Testis (tissue), 2 donors: ENCODE measurements at regions not wholly inside any gene's neighbourhood (a gene's known extent, or its start where the extent isn't known, plus 50 kb on each side); places are given as distances from the start of the nearest gene placed in this dataset.

Experiments used
- DNase-seq: peaks from one replicate; pipeline ENCODE4 v3.0.0-alpha.2; 2019
- H3K27ac ChIP-seq, 2 donors: fragments of 200-600 bp; sonication (generic); one replicate each; pipeline ENCODE4 v1.5.1; 2019
- H3K27me3 ChIP-seq: fragments of 200-600 bp; sonication (generic); one replicate; pipeline ENCODE4 v1.5.1; 2019
- H3K36me3 ChIP-seq: fragments of 200-600 bp; sonication (generic); one replicate; pipeline ENCODE4 v1.5.1; 2017; ENCODE audit warnings: low read depth; ENCODE audit errors: missing control alignments
- H3K4me1 ChIP-seq: fragments of 200-600 bp; sonication (generic); one replicate; pipeline ENCODE4 v1.5.1; 2019
- H3K4me3 ChIP-seq, 2 donors: fragments of 200-600 bp; sonication (generic); one replicate each; pipeline ENCODE4 v1.5.1; 2017 to 2019
- H3K9me3 ChIP-seq: fragments of 200-600 bp; sonication (generic); one replicate; pipeline ENCODE4 v1.5.1; 2017
- POLR2A ChIP-seq: fragments of 450-650 bp; IDR thresholded peaks from one replicate; pipeline ENCODE4 v1.6.1; 2017; ENCODE audit warnings: antibody characterized with exemption, mild to moderate bottlenecking, moderate library complexity
- WGBS, 2 donors: methylation state at CpG; one replicate each; pipeline ENCODE4 v1.1.5; 2018; 5-methylcytosine and 5-hydroxymethylcytosine counted together
- intact Hi-C: fragments of 100-400 bp; cut with DNase I; formaldehyde crosslinking; loops from one replicate; pipeline ENCODE4 v1.15.1; 2023; ENCODE audit warnings: low total_unique reads
- TF ChIP-seq, protein P1 (sequence below), 3 experiments: fragments of 450-650 bp in 2 of 3; fragments of 200-600 bp in 1 of 3; sonication (generic) in 1 of 3; IDR thresholded peaks; one replicate each; pipeline ENCODE4 v1.5.1; 2016 to 2019; ENCODE audit warnings: antibody characterized with exemption in 3 of 3, mild to moderate bottlenecking in 2 of 3, moderate library complexity in 1 of 3

DNA sequence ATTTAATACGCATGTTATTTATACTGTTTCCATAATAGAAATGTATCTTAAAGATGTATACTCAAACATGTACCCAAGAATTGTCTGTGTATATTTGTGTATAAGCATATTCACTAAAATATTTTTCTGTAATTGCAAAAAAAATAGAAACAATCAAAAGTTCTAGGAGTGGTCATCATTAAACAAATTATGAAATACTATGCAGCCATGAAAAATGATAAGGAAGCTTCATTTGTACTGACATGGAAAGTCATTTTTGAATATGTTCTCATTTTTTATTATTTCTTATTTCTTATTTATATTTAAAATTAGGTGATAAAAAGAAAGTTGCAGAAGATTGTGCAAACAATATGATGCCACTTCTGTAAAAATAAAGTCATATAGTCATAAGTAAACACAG is 400.0 kb upstream of the AUTS2 start:
- no peak overlapping the region for H3K4me3 ChIP-seq

DNA sequence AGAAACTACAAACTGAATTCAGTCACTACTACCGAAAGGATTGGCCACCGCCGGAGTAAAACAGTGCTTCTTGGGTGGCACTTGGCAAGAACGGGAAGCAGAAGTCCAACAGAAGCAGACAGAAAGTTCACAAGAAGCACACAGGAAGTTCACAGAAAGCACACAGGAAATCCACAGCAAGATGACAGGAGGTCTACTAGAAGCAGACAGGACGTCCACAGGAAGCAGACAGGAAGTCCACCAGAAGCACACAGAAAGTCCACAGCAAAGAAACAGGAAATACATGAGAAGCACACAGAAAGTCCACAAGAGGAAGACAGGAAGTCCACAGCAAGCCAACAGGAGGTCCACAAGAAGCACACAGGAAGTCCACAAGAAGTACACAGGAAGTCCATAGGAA is 399.2 kb upstream of the AUTS2 start:
- WGBS, 2 donors: 79 to 82% methylated on average over 5 of the region's 5 CpGs
- no peaks in the 10 kb centered on the region for H3K4me1 ChIP-seq
- no peak overlapping the region for H3K4me3 ChIP-seq
- TF ChIP-seq POLR2A: no peak
- TF ChIP-seq, protein P1, sequence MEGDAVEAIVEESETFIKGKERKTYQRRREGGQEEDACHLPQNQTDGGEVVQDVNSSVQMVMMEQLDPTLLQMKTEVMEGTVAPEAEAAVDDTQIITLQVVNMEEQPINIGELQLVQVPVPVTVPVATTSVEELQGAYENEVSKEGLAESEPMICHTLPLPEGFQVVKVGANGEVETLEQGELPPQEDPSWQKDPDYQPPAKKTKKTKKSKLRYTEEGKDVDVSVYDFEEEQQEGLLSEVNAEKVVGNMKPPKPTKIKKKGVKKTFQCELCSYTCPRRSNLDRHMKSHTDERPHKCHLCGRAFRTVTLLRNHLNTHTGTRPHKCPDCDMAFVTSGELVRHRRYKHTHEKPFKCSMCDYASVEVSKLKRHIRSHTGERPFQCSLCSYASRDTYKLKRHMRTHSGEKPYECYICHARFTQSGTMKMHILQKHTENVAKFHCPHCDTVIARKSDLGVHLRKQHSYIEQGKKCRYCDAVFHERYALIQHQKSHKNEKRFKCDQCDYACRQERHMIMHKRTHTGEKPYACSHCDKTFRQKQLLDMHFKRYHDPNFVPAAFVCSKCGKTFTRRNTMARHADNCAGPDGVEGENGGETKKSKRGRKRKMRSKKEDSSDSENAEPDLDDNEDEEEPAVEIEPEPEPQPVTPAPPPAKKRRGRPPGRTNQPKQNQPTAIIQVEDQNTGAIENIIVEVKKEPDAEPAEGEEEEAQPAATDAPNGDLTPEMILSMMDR (IDR thresholded peaks at IDR 0.05): no peak
- H3K27ac ChIP-seq: no peak overlapping the region
- DNase-seq: no peak
- no peaks in the 10 kb centered on the region for H3K27me3 ChIP-seq
- H3K9me3 ChIP-seq: no peaks in the 10 kb centered on the region
- intact Hi-C loops: no loop called here
- no peaks in the 10 kb centered on the region for H3K36me3 ChIP-seq

More for the DNA sequence above, 400.0 kb upstream of the AUTS2 start:
- WGBS, 2 donors: 100% methylated on average over 1 of the region's 1 CpG
- intact Hi-C loops: no loop called here
- Histone ChIP-seq H3K4me1 (no peaks in the 10 kb centered on the region), H3K27ac (no peak overlapping the region), H3K36me3 (no peaks in the 10 kb centered on the region), H3K9me3 (no peaks in the 10 kb centered on the region), H3K27me3 (no peaks in the 10 kb centered on the region)
- no peak for DNase-seq
- TF ChIP-seq POLR2A: no peak
- TF ChIP-seq, protein P1 (IDR thresholded peaks at IDR 0.05): no peak

DNA sequence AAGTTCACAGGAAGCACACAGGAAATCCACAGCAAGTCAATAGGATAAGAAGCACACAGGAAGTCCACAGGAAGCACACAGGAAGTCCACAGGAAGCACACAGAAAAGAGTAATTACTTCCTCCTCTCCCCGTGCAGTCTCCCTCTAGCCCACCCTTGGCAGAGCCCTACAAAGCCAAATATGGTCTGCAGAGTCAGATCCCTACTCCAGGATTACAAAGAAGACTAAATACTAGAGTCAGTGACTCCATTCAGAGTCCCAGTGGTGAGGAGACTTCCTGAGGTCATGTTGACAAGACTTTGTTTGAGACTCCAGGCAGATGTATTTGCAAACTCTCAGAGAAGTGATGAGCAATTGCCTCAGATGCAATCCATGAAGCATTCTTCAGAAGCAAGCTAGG is 398.6 kb upstream of the AUTS2 start:
- Histone ChIP-seq H3K27me3 (no peaks in the 10 kb centered on the region), H3K27ac (no peak overlapping the region), H3K4me1 (no peaks in the 10 kb centered on the region), H3K36me3 (no peaks in the 10 kb centered on the region), H3K4me3 (no peak overlapping the region), H3K9me3 (no peaks in the 10 kb centered on the region)
- 85 to 86% methylated on average over 1 of the region's 1 CpG for WGBS, 2 donors
- intact Hi-C loops: no loop called here
- TF ChIP-seq POLR2A: no peak
- TF ChIP-seq, protein P1 (IDR thresholded peaks at IDR 0.05): no peak
- no peak for DNase-seq

DNA sequence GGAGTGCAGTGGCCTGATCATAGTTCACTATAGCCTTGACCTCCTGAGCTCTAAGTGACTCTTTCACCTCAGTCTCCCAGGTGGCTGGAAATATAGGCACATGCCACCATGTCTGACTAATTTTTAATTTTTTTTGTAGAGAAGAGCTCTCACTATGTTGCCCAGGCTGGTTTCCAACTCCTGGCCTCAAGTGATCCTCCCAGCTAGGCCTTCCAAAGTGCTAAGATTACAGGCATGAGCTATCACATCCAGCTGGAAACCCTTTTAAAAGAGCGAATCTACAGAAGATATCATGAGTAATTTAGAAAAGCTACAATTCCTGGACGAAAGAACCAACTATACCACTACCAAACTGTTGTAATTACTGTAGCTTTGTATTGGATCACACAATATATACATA is 394.4 kb upstream of the AUTS2 start:
- H3K4me1 ChIP-seq: no peaks in the 10 kb centered on the region
- no peak for DNase-seq
- H3K27me3 ChIP-seq: no peaks in the 10 kb centered on the region
- intact Hi-C loops: no loop called here
- H3K9me3 ChIP-seq: no peaks in the 10 kb centered on the region
- no peak overlapping the region for H3K27ac ChIP-seq
- H3K36me3 ChIP-seq: no peaks in the 10 kb centered on the region
- TF ChIP-seq, protein P1 (IDR thresholded peaks at IDR 0.05): no peak
- no peak for TF ChIP-seq POLR2A
- WGBS, 2 donors: 84 to 86% methylated on average over 2 of the region's 2 CpGs
- H3K4me3 ChIP-seq: no peak overlapping the region

DNA sequence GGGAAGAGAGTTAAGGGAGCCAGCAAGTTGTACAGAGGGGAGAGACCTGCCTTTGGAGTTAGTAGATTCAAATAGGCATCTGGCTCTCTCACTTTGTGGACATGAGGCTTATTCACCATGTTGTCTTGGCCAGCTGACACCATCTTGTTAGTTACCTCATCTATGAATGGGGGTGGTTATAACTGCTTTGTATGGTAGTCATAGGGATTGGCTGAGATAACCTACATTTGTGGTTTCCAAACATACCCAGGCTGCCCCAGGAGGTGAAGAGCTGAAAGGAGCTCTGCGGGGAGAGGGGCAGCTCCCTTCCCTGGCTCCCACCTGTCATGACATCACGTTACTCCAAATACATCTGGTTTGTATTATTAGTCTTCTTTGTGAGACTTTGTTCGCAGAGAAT is 393.3 kb upstream of the AUTS2 start:
- TF ChIP-seq, protein P1 (IDR thresholded peaks at IDR 0.05): no peak
- TF ChIP-seq POLR2A: no peak
- 91 to 94% methylated on average over 3 of the region's 3 CpGs for WGBS, 2 donors
- H3K9me3 ChIP-seq: no peaks in the 10 kb centered on the region
- H3K27me3 ChIP-seq: no peaks in the 10 kb centered on the region
- no peak overlapping the region for H3K4me3 ChIP-seq
- no peaks in the 10 kb centered on the region for H3K36me3 ChIP-seq
- intact Hi-C loops: no loop called here
- H3K4me1 ChIP-seq: no peaks in the 10 kb centered on the region
- H3K27ac ChIP-seq: no peak overlapping the region
- DNase-seq: no peak
